Gastroesophageal sphincter (tissue), 3 donors: ENCODE measurements at regions not wholly inside any gene's neighbourhood (a gene's known extent, or its start where the extent isn't known, plus 50 kb on each side); places are given as distances from the start of the nearest gene placed in this dataset.

Experiments
- EP300 ChIP-seq: sonication (generic); formaldehyde crosslinking; IDR thresholded peaks from one replicate; pipeline ENCODE4 v1.6.1; 2017; ENCODE audit warnings: antibody characterized with exemption, mild to moderate bottlenecking
- POLR2A ChIP-seq, 2 donors: fragments of 450-650 bp; IDR thresholded peaks; one replicate each; pipeline ENCODE4 v1.6.1; 2017; ENCODE audit warnings: antibody characterized with exemption in 2 of 2, mild to moderate bottlenecking in 2 of 2, moderate library complexity in 1 of 2
- POLR2AphosphoS5 ChIP-seq: sonication (generic); formaldehyde crosslinking; IDR thresholded peaks from one replicate; pipeline ENCODE4 v1.6.1; 2017; ENCODE audit warnings: antibody characterized with exemption
- TF ChIP-seq, protein P1 (sequence below), 4 experiments: fragments of 200-600 bp in 2 of 4; fragments of 450-650 bp in 2 of 4; sonication (generic) in 1 of 4; IDR thresholded peaks; one replicate each; pipeline ENCODE4 v1.5.1; 2017 to 2019; ENCODE audit warnings: antibody characterized with exemption in 4 of 4, mild to moderate bottlenecking in 2 of 4, moderate library complexity in 2 of 4

DNA sequence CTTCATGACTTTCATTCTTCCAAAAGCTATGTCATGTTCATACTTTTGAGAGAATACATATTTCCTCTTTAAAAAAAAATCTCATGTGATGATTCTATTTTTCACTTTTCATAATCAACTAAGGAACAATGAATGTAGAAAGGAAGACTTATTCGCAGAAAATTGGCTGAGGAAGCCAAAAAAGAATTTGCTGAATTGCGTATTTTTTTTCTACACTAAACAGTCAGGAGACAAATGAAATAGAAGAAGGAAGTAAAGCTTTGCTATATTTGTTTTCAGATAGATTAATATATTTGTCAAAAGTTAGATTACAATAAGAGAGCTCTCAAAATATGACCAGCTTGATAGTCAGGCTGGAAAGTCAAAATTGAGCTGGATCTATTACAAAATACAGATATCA lies 504.2 kb downstream of the ANXA1 start:
- no peak for TF ChIP-seq POLR2A (IDR thresholded peaks at IDR 0.05)
- TF ChIP-seq, protein P1, sequence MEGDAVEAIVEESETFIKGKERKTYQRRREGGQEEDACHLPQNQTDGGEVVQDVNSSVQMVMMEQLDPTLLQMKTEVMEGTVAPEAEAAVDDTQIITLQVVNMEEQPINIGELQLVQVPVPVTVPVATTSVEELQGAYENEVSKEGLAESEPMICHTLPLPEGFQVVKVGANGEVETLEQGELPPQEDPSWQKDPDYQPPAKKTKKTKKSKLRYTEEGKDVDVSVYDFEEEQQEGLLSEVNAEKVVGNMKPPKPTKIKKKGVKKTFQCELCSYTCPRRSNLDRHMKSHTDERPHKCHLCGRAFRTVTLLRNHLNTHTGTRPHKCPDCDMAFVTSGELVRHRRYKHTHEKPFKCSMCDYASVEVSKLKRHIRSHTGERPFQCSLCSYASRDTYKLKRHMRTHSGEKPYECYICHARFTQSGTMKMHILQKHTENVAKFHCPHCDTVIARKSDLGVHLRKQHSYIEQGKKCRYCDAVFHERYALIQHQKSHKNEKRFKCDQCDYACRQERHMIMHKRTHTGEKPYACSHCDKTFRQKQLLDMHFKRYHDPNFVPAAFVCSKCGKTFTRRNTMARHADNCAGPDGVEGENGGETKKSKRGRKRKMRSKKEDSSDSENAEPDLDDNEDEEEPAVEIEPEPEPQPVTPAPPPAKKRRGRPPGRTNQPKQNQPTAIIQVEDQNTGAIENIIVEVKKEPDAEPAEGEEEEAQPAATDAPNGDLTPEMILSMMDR (IDR thresholded peaks at IDR 0.05): no peak
- TF ChIP-seq EP300: no peak
- TF ChIP-seq POLR2AphosphoS5: no peak
